ENCODE measurements at regions not wholly inside any gene's neighbourhood (a gene's known extent, or its start where the extent isn't known, plus 50 kb on each side); places are given as distances from the start of the nearest gene placed in this dataset.

DNA sequence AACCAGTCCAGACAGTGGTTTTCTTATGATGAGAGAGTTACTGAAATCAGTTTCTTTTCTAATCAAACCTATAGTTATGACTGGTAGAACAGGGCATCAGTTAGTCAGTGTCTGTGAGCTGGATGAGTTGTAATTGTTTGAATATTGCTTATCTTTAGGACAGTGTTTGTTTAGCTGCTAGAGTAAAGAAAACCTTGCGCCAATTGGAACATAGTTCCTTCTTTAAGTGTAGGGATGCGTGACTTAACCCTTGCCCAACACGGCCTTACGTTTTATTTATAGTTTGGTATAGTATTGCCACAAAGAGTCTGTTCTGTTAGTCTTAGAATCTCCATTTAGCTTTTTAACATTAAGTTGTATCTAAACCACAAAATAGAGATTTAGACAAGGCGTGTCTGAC is 572.6 kb downstream of the SLC16A7 start:
- TF ChIP-seq, protein P1, sequence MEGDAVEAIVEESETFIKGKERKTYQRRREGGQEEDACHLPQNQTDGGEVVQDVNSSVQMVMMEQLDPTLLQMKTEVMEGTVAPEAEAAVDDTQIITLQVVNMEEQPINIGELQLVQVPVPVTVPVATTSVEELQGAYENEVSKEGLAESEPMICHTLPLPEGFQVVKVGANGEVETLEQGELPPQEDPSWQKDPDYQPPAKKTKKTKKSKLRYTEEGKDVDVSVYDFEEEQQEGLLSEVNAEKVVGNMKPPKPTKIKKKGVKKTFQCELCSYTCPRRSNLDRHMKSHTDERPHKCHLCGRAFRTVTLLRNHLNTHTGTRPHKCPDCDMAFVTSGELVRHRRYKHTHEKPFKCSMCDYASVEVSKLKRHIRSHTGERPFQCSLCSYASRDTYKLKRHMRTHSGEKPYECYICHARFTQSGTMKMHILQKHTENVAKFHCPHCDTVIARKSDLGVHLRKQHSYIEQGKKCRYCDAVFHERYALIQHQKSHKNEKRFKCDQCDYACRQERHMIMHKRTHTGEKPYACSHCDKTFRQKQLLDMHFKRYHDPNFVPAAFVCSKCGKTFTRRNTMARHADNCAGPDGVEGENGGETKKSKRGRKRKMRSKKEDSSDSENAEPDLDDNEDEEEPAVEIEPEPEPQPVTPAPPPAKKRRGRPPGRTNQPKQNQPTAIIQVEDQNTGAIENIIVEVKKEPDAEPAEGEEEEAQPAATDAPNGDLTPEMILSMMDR (conservative IDR thresholded peaks at IDR 0.05): no peak
- no peak for DNase-seq (ENCODE audit: extremely low spot score, unreplicated experiment)
- Mint-ChIP-seq H3K27ac (no peak overlapping the region), H3K27me3 (no peaks in the 10 kb centered on the region), H3K4me1 (ENCODE audit: unreplicated experiment) (no peaks in the 10 kb centered on the region), H3K9me3 (no peaks in the 10 kb centered on the region), H3K4me3 (no peak overlapping the region), H3K36me3 (no peaks in the 10 kb centered on the region)

DNA sequence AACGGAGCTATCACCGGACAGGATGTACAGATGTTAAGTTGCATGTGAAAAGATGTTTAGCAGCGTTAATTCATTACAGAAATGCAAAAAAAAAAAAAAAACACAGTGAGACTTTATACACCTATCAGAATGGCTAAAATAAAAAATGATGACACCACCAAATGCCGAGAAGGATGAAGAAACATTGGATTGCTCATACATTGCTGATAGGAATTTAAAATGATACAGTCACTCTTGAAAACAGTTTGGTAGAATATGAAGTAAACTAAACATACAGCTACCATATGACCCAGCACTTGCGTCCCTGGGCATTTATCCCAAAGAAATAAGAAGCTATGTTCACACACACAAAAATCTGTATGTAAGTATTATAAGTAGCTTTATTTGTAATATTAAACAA is 574.1 kb downstream of the SLC16A7 start:
- H3K9me3 Mint-ChIP-seq: no peaks in the 10 kb centered on the region
- H3K36me3 Mint-ChIP-seq: no peaks in the 10 kb centered on the region
- no peaks in the 10 kb centered on the region for H3K4me1 Mint-ChIP-seq (ENCODE audit: unreplicated experiment)
- no peaks in the 10 kb centered on the region for H3K27me3 Mint-ChIP-seq
- H3K4me3 Mint-ChIP-seq: no peak overlapping the region
- no peak overlapping the region for H3K27ac Mint-ChIP-seq
- TF ChIP-seq, protein P1 (conservative IDR thresholded peaks at IDR 0.05): no peak
- no peak for DNase-seq (ENCODE audit: extremely low spot score, unreplicated experiment)

DNA sequence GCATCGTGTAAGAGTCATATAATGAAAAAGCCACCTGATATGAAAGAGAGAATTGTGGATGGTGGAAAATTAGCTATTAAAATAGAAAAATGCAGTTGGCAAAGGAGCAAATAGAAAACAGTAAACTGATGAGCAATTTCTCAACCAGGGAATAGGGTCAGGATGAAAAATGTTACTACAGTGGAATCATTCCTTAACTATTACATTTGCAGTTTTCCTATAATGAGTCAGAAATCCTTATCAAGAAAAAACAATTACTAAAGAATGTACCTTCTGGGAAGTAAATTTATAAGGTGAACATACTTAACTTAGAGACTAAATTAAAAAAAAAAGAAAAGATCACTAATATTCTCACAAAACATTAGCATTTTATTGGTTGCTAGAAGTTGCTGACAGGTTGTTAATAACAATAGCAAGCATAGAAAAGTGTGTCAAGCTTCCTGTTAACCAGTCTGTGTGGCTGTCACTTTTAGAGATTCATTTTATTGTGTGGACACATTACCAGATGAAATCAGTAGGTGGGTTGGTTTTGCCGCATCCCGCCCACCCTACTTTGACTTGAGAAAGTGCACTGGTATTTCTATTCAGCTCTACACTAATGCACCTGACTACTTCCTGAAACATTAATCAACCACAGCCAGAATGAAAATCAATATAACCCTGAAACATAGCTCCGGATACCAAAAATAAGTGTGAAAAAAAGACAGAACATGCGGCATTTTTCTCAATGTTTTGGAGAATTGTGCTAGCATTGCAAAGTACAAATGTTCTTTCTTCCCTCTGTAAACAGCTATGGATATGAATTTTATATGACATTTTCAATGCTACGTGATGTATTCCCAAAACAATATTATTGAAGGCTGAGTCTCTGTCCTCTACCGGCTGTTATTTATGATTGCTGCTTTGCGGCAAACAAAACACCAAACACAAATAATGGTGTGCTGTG is 576.7 kb downstream of the SLC16A7 start:
- Mint-ChIP-seq H3K27me3 (no peaks in the 10 kb centered on the region), H3K36me3 (no peaks in the 10 kb centered on the region), H3K27ac (no peak overlapping the region), H3K4me3 (no peak overlapping the region), H3K9me3 (no peaks in the 10 kb centered on the region), H3K4me1 (ENCODE audit: unreplicated experiment) (no peaks in the 10 kb centered on the region)
- no peak for DNase-seq (ENCODE audit: extremely low spot score, unreplicated experiment)
- TF ChIP-seq, protein P1 (conservative IDR thresholded peaks at IDR 0.05): no peak

DNA sequence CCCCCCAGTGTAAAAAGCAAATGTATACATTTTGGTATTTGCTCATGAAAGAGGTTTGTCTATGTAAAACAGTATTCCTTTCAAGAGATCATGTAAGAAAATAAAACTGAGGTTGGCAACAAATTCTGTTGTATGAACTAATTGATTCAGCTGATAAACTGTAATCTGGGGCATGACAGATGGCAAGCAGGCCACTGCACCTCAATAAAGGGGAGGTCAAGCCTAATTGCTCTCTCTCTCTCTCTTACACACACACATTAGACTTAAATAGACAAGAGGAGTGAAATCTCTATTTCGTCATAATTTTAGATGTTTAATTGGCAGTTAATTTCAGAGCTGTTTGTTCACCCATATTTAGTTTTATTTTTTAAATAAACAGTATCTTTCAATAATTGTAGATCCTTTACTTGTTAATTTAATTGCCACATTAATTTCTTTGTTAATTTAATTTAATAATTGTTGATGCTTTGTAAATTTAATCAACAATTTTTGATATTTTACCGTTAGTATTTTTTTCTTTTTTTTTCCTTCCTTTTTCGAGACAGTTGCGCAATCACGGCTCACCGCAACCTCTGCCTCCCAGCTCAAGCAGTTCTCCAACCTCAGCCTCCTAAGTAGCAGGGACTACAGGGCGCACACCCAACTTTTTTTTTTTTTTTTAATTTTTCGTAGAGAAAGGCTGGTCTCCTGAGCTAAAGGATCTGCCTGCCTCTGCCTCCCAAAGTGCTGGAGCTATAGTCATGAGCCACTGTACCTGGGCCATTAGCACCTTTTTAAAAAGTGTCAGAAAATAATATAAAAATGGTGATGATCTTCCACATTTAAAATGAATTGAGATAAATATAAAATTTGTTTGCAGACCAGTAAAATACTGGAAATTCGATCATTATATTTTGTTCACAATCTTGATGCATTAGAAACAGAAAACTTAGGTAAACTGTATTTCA is 577.7 kb downstream of the SLC16A7 start:
- DNase-seq (ENCODE audit: extremely low spot score, unreplicated experiment): no peak
- TF ChIP-seq, protein P1 (conservative IDR thresholded peaks at IDR 0.05): no peak
- Mint-ChIP-seq H3K27ac (no peak overlapping the region), H3K9me3 (no peaks in the 10 kb centered on the region), H3K27me3 (no peaks in the 10 kb centered on the region), H3K4me1 (ENCODE audit: unreplicated experiment) (no peaks in the 10 kb centered on the region), H3K4me3 (no peak overlapping the region), H3K36me3 (no peaks in the 10 kb centered on the region)

DNA sequence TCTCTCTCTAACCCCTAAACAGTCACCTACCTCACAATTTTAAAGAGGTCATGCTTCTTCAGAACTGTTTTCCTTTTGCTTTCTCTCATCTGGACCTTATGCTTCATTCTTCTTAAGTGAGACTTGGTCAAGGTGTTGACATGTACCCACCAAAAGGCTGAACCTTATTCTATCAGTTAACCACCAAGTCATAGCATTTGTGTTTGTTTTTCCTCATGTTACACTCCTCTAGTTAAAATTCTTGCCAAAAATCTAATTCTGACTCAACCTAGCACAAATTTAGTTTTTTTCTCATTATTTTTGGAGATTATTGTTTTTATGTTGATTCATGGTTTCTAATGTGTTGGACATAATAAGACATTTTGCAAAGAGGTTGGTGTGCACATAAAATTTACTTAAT is 578.6 kb downstream of the SLC16A7 start:
- Mint-ChIP-seq H3K27me3 (no peaks in the 10 kb centered on the region), H3K9me3 (no peaks in the 10 kb centered on the region), H3K4me1 (ENCODE audit: unreplicated experiment) (no peaks in the 10 kb centered on the region), H3K4me3 (no peak overlapping the region), H3K27ac (no peak overlapping the region), H3K36me3 (no peaks in the 10 kb centered on the region)
- DNase-seq (ENCODE audit: extremely low spot score, unreplicated experiment): no peak
- TF ChIP-seq, protein P1 (conservative IDR thresholded peaks at IDR 0.05): no peak
